Sigmoid colon (tissue), 4 donors: ENCODE measurements at regions not wholly inside any gene's neighbourhood (a gene's known extent, or its start where the extent isn't known, plus 50 kb on each side); places are given as distances from the start of the nearest gene placed in this dataset.

Experiments used
- CTCF ChIP-seq, 4 experiments: fragments of 450-650 bp in 3 of 4; fragments of 200-600 bp in 1 of 4; IDR thresholded peaks; one replicate each; pipeline ENCODE4 v1.5.1; 2016 to 2019; ENCODE audit warnings: antibody characterized with exemption in 4 of 4, mild to moderate bottlenecking in 3 of 4, moderate library complexity in 2 of 4
- EP300 ChIP-seq, 4 donors: sonication (generic); formaldehyde crosslinking; IDR thresholded peaks; one replicate each; pipeline ENCODE4 v1.6.1; 2017; ENCODE audit warnings: antibody characterized with exemption in 4 of 4
- POLR2A ChIP-seq, 2 donors: fragments of 450-650 bp; IDR thresholded peaks; one replicate each; pipeline ENCODE4 v1.6.1; 2016; ENCODE audit warnings: antibody characterized with exemption in 2 of 2, mild to moderate bottlenecking in 2 of 2, moderate library complexity in 2 of 2
- POLR2AphosphoS5 ChIP-seq, 4 donors: sonication (generic); formaldehyde crosslinking; IDR thresholded peaks; one replicate each; pipeline ENCODE4 v1.6.1; 2017; ENCODE audit warnings: antibody characterized with exemption in 4 of 4

GRCh38 chr11:34773826-34774225 lies 142.4 kb downstream of the APIP start:
- TF ChIP-seq CTCF (IDR thresholded peaks at IDR 0.05) (no peak), POLR2A (IDR thresholded peaks at IDR 0.05) (no peak), EP300 (IDR thresholded peaks at IDR 0.05) (no peak), POLR2AphosphoS5 (IDR thresholded peaks at IDR 0.05) (no peak)
